KBM-7 (cell line): ENCODE measurements at regions not wholly inside any gene's neighbourhood (a gene's known extent, or its start where the extent isn't known, plus 50 kb on each side); places are given as distances from the start of the nearest gene placed in this dataset.
"Not testable (repeated sequence)": the region's sequence is repeated elsewhere in the genome, so short reads cannot be mapped to it uniquely, and the experiment has no call there.

ENCODE experiments used
- DNase-seq: peaks from one replicate; pipeline ENCODE4 v3.0.0-alpha.2; 2015
- in situ Hi-C: fragments of 300-500 bp; cut with MboI; formaldehyde crosslinking; loops from 2 replicates; pipeline ENCODE4 v1.14.3; 2020; ENCODE audit warnings: low sequenced_read_pairs, low pct_unique_long_range_greater_than_20kb, mixed read lengths

DNA sequence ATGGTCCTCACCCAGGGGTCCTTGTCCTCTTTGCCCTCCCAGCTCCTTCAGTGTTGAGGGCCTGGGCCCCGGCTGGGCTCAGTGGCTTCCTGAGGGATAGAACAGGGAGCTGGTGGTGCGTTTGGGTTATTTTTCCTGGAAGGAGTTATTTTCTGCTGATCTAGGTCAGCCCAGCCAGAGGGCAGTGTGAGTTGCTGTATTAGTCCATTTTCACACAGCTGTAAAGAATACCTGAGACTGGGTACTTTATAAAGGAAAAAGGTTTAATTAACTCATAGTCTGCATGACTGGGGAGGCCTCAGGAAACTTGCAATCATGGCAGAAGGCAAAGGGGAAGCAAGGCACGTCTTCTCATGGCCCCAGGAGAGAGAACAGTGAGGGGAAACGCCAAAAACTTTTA lies 122.4 kb upstream of the PCBD1 start:
- DNase-seq = no peak
- in situ Hi-C loops = no loop called here

DNA sequence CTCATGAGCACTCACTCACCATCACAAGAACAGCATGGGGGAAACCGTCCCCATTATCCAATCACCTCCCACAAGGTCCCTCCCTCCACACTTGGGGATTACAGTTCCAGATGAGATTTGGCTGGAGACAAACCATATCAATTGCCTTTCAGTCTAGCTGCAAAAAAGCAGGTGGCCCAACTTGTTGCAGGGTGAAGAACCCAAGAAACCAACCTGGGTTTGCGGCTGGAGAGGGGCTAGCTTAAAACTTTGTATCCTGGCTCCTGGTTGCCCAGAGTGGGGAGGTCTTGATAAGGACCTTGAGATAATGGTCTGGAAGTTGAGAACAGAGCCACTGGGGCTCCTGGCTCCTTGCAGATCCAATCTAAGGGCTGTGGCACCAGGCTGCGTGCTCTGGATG lies 122.8 kb upstream of the PCBD1 start:
- in situ Hi-C loops = no loop called here
- no peak for DNase-seq

DNA sequence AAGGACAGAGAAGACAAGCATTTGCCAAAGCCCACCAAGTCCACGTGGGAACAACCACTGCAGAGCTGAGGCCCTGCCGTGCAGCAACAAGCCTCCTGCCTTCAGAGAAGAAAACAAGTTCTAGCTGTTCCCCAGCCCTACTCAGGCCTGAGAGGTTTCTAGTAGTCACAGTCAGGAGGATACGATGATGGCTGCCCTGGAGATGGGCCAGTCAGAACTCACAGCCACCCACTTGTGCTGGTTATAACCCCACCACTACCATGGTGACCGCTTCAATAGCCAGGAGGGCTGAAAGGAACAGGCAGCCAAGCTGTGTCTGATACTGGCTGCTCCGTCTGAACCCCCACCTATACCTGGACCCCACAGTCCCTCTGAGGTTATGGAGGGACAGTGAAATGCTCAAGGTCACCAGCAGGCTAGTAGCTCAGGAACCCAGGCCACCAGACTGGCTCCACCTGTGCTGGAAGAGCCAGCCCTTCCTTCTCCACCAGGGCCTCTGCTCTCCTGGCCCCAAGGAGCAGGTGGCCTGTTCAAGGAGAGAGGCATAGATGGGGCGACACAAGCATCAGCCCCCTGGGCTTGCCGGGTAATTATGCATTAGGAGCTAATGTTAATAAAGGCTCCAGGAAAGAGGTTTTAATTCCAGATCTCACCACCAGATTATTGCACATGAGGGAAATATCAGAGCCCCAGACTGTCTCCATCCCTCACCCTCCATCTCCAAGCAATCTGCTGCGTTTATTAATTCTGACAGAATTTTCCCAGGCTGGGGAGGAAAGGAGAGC lies 125.8 kb upstream of the PCBD1 start:
- in situ Hi-C loops = no loop called here
- no peak for DNase-seq

DNA sequence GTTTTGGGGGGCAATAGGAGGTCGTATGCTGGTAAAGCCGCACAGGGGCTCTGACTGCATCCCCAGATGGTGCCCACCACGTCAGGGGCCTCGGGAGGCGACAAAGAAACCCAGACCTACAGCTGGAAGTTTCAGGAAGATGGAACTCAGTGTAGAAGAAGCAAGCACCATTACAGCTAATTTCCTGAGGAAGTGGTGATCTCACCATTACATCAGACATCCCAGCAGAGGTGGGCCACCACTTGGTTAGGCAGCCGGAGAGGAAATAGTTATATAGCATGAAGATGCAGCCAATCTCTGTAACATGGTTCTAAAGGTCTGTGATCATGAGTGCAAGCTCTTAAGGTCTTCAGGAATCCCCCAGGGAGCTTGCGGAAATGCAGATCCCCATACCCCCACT lies 127.3 kb upstream of the PCBD1 start:
- DNase-seq = no peak
- in situ Hi-C loops = no loop called here

DNA sequence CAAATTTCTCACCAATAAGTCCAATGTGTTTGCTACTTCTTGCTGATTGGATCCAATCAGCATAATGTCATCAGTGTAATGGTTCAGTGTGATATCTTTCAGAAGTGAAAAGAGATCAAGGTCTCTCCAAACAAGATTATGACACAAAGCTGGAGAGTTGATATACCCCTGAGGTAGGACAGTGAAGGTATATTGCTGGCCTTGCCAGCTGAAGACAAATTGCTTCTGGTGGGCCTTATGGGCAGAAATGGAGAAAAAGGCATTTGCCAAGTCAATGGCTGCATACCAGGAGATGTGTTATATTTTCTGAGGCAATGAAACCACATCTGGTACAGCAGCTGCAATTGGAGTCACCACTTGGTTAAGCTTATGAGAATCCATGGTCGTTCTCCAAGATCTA lies 131.7 kb upstream of the PCBD1 start:
- in situ Hi-C loops, DNase-seq: not testable (repeated sequence)

DNA sequence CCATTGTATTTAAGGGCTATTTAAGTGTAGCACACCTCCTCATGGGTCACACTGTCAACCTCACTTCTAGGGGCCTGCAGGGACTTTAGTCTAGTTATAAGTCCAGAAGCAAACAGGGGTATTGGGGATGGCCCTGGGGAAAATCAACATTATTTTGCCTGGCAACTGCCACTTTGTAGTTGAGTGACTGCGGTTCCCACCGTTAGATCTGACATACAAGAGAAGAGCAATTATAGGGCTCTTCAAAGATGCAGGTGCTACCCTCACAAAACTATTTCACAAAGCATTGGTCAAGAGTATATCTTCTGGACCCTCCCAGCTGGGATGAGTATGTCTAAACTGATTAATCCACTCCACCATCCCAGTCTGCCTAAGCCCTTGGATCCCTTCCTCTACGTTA lies 133.0 kb upstream of the PCBD1 start:
- in situ Hi-C loops = no loop called here
- no peak for DNase-seq

DNA sequence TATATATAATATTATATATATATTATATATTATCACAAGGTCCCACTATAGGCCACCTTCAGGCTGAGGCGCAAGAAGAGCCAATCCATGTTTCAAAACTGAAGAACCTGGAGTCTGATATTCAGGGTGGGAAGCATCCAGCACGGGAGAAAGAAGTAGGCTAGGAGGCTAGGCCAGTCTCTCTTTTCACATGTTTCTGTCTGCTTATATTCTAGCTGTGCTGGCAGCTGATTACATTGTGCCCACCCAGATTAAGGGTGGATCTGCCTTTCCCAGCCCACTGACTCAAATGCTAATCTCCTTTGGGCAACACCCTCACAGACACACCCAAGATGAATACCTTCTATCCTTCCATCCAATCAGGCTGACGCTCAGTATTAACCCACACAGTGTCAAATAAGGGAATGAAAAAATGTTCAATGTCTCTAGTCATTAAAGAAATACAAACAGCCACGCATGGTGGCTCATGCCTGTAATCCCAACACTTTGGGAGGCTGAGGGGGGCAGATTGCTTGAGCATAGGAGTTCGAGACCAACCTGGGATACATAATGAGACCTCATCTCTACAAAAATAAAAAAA lies 135.4 kb upstream of the PCBD1 start:
- in situ Hi-C loops = no loop called here
- no peak for DNase-seq

DNA sequence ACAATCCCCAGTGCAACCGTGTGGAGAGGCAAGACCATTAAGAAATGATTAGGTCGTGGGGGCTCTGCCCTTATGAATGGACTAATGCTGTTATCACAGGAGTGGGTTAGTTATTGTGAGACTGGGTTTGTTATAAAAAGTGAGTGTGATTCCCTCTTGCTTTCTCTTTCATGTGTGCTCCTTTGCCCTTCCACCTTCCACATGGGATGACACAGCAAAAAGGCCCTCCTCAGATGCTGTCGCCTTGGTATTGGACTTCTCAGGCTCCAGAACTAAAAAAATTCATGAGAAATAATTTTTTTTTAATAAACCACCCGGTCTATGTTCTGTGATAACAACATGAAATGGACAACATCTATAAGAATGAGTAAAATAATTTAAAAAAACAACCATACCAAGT lies 136.1 kb upstream of the PCBD1 start:
- DNase-seq = no peak
- in situ Hi-C loops = no loop called here

DNA sequence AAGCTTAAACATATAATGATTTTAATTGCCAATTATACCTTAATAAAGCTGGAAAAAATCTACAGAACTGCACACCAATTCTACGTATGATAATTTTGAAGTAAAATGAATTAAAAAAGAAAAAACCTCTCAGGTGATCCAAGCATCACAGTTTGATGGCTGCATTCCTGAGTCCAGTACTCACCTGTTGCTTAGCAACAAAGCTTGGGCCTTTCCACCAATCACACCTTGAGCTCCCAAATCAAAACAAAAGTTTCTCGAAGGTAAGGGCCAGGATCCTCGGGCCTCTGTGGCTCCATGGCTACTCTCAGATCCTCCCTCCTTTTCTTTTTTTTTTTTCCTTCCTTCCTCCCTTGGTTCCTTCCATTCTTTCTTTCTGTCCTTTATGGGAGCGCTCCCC lies 137.2 kb upstream of the PCBD1 start:
- in situ Hi-C loops = no loop called here
- DNase-seq = no peak

DNA sequence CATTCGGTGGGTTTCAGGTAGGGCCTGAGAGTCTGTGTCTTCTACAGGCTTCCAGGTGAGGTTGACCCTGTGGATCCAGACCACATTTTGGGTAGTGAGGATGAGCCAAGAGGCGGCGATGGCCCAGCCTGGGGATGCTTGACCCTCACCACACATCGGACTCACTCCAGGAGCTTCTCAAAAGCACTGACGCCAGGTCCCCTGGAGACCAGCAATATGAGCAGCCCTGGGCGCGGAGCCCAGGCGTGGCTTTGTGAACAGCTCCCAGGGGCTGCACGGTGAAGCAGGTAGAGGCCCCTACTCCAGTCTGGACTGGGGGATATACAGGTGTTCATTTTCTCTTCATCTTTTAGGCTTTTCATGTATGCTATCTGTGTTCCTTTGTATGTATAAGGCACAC lies 139.7 kb upstream of the PCBD1 start:
- no peak for DNase-seq
- in situ Hi-C loops = no loop called here

DNA sequence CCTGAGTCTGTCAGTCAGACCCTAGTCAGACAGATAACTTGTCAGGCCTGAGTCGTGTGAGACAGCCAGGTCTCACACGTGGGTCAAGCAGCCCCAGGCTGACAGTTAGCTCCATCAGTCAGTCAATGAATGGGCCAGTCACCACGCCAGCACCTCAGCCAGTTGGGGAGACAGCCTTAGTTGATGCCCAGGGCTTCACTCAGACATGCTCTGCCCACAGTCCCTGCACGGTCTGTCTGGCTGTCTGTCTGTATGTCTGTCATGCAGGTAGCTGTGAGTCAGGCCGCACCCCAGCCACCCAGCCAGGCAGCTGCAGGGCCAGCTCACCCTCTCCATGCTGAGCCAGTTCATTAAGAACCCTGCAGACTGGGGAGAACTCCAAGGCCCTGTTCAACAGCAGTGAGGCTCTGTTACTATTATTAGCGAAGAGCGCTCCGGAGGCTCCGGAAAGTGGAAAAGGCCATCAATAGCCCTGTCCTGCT lies 141.1 kb upstream of the PCBD1 start:
- in situ Hi-C loops = no loop called here
- DNase-seq = no peak

DNA sequence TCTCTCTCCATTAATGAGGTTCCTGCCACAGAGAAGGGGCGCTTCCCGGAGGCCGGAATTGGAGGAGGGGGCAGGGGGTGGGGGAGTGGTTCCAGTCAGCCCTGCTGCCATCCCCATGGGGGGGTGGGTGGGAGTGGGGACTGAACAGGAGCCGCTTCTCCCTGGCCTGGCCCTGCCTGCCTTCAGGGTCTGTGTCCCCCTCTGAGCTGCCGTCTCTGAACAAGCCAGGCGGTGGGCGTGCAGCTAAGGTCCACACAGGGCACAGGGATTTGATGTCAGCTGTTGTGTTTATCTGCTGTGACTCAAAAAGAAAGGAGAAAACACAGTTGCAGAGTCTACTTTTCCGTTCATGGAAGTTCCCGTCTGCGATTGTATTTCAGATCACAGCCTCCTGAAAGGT lies 141.5 kb upstream of the PCBD1 start:
- in situ Hi-C loops = no loop called here

DNA sequence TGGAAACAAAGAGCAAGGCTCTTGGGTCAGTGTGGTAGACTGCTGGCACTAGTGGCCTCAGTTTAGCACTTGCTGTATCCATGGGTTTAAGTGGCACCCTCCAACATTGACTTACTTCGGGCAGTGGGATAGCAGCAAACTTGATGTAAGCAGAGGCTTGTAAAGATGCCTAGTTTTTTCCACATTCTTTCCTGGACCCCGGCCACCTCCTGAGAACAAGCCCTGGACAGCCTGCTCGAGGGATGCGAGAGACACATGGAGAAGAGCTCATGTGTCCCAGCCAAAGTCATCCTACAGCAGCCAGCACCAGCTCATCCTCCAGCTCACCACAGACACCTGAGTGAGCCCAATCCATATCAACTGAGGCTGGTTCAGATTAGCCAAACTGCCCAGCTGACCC lies 142.7 kb upstream of the PCBD1 start:
- no peak for DNase-seq
- in situ Hi-C loops = no loop called here

More for the DNA sequence above, 141.5 kb upstream of the PCBD1 start:
- no peak for DNase-seq

DNA sequence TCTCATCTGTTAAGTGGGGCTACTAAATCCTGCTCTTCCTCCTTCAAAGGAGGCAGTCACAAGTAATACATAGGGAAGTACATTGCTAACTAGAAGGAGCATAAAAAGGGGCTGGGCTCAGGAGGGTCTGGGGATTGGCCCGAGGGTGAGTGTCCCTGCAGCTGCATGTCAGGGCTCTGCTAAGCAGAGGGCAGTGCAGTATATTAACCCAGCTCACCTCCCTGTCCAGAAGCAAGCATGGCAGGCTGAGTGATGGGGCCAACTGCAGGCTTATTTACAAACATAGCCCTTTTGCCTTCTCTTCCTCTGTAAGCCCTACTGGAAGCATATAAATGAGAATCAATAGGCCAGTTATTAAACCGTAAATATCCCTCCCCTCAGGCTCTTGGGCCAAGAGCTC lies 143.2 kb upstream of the PCBD1 start:
- in situ Hi-C loops = no loop called here
- DNase-seq = no peak

DNA sequence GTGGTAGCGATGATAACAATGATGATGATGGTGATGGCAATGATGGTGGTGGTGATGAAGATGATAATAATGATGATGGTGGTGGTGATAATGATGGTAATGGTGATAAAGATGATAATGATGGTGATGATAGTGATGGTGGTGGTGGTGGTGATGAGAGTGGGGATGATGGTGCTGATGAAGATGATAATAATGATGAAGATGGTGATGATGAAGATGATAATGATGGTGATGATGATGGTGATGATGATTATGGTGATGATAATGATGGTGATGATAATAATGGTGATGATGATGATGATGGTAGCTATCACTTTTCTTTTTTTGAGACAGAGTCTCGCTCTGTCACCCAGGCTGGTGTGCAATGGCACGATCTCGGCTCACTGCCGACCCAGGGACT lies 144.5 kb upstream of the PCBD1 start:
- in situ Hi-C loops = no loop called here
- DNase-seq = no peak

DNA sequence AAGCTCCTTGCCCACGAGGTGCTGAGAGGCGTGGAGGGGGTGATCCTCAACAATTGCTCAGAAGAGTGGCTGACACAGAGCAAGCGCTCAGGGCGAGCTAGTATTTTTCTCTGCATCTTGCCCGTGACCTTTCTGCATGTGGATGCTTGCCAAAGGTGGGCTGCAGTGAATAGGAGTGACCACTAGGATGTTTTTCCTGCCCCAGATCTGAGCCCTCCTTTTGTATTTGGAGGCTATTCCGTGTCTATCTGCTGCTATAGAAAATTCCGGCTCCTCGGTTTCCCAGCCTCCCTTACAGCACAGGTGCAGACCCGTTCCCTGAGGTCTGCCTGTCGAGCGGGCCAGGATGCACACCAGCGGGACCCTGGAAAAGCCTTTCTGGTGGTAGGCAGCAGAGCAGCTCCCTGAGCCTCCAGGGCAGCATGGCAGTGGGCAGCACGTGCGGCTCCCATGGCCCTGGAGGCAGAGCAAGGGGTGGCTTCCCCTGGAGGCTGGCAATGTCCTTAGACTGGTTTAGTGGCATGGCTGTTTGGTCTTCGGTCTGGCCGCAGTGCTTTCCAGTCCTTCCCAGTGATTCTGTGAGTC lies 145.1 kb upstream of the PCBD1 start:
- in situ Hi-C loops = no loop called here
- no peak for DNase-seq

DNA sequence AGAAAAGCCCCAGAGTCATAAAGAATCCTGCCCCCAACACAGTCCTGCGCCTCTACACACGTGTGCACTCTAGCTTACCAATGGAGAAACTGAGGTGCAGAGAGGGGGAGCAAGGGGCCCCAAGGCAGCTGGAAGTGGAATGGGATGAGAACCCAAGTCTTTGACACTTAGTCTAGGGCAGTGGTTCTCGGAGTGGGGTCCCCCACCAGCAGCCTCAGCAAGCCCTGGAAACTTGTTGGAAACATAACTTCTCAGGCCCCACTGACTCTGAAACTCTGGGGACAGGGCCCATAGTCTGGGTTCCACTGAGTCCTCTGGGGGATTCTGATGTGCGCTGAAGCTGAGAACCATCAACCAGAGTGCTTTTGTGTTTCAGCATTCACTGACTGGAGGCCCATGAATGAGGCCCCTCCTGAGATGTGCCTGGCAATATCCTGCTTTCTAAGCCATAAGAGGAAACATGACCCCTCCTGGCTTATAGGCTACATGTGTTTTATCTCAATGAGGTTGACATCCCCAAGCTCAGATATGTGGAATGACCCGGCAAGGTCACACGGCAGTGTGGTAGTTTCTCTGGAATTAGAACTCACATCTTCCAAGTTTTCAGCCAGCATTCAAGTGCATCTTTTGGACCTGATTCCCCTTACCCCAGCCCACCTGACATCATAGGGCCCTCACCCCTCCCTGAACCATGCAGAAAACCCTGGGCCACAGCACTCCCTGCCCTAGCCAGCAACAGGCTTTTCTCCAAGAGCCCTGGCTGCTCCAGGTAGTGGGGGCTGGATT lies 147.3 kb upstream of the PCBD1 start:
- in situ Hi-C loops = no loop called here

DNA sequence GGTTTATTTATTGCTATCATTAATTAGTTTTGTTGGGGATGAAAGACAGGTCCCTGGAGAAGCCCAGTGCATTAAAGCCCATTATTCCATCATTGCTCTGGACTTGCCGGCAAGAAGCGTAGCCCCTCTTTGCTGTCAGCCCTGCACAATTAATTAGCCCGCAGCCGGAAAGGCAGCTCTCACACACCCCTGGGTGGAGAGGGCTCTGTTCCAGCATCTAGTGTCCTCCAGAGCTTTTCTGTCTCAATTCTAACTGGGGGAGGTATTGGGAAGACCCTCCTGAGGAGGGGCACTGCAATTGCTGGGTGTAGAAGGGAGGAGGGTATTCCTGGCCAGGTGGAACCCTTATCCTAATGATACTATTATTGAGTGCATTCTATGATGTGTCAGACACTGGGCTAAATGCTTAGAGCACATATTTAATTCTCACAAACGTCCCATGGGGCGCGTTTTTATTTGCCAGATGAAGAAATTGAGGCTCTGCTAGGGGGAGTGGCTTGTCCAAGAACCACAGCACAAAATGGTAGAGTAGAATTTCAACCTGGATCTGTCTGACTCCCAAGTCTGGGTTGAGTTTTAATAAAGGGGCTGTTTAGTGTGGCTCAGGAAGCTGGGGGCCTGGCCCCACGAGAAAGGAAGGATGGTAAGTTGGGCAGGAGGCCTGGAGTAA lies 148.1 kb upstream of the PCBD1 start:
- DNase-seq = no peak
- in situ Hi-C loops = no loop called here

More for the DNA sequence above, 147.3 kb upstream of the PCBD1 start:
- DNase-seq = no peak

DNA sequence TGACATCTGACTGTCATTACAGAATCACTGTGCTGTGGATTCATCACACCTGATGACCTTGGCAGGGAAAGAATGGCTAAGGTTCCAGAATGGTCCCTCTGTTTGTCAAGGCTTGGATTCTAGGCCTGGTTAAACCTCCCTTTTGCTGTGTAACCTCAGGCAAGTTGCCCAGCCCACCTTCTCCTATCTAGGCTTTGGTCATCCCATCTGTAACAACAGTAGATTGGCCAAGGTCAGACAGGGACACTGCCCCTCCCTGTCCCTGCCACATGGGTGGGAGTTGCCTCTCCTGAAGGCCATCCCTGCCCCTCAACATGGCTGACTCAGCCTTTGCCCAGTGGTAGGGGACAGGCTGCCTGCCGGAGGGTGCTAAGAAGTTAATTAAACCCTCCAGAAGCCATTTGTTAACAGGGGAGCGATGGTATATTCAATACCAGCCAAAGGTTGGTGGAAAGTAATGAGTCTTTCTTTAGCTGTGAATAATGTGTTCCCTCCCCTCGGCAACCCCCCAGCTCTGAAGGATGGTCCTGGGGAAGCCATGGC lies 149.8 kb upstream of the PCBD1 start:
- no peak for DNase-seq
- in situ Hi-C loops = no loop called here
